Heart left ventricle (tissue), 13 donors: ENCODE measurements at regions not wholly inside any gene's neighbourhood (a gene's known extent, or its start where the extent isn't known, plus 50 kb on each side); places are given as distances from the start of the nearest gene placed in this dataset.

Source experiments
- POLR2A ChIP-seq, 2 donors: fragments of 450-650 bp; IDR thresholded peaks; one replicate each; pipeline ENCODE4 v1.6.1; 2017; ENCODE audit warnings: antibody characterized with exemption in 2 of 2, mild to moderate bottlenecking in 2 of 2, moderate library complexity in 2 of 2
- TF ChIP-seq, protein P1 (sequence below), 12 donors: fragments of 200-600 bp; sonication (generic) in 4 of 12; IDR thresholded peaks; one replicate each; pipeline versions ENCODE4 v1.5.0 to v1.8.0; 2018 to 2022; ENCODE audit warnings: antibody characterized with exemption in 12 of 12, mild to moderate bottlenecking in 5 of 12
- donor health status: ischemic (EF 13 %, LVEDD 7.1; RV severe dilation, severe dysfunction).
- donor health status: DM: no; HTN: yes; CAD: no.
- donor health status: DM: no; HTN: no; CAD: no.
- donor health status: ischemic (EF 25% LVEDD 6.9; RV normal size, moderate dysfunction).
- donor health status: ischemic (EF 25% LVEDD 5.7; RV mildly dilated, moderate dysfunction).
- donor health status: ischemic (EF 35%, LVEDD 5.7; RV mildly dilated, moderate dysfunction).
- donor health status: nonischemic (EF 11% LVEDD 7.7; RV severe dilation, severe dysfunction).
- donor health status: DM: yes; HTN: yes; CAD: no.
- donor health status: PGD.
- donor health status: ischemic (EF 29% LVEDD 5.4; RV normal size, mild dysfunction).
- donor health status: nonischemic (EF 23%, LVEDD 6.1; RV moderate dilation, normal function).

DNA sequence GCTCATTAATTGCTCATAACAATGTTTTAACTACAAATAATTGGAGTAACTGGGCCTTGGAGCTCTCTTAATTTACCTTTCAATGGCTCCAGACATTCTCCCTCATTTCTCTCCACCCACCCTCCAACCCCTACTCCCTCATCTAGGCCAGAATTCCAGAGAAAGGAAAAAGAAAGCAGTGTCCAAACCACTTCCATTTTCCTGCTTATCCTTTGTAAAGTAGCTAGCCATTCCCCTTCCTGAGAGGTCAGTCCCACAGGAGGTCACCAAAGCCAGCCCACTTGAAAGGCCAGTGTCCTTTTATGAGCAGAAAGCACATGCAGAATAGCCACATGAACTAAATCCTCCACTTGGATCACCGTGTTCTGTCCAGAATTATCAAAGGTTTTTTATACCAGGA is 404.8 kb upstream of the FAT3 start:
- TF ChIP-seq, protein P1, sequence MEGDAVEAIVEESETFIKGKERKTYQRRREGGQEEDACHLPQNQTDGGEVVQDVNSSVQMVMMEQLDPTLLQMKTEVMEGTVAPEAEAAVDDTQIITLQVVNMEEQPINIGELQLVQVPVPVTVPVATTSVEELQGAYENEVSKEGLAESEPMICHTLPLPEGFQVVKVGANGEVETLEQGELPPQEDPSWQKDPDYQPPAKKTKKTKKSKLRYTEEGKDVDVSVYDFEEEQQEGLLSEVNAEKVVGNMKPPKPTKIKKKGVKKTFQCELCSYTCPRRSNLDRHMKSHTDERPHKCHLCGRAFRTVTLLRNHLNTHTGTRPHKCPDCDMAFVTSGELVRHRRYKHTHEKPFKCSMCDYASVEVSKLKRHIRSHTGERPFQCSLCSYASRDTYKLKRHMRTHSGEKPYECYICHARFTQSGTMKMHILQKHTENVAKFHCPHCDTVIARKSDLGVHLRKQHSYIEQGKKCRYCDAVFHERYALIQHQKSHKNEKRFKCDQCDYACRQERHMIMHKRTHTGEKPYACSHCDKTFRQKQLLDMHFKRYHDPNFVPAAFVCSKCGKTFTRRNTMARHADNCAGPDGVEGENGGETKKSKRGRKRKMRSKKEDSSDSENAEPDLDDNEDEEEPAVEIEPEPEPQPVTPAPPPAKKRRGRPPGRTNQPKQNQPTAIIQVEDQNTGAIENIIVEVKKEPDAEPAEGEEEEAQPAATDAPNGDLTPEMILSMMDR (IDR thresholded peaks at IDR 0.05) = no peak
- no peak for TF ChIP-seq POLR2A (IDR thresholded peaks at IDR 0.05)
